Keratinocyte (primary cell): ENCODE measurements at regions not wholly inside any gene's neighbourhood (a gene's known extent, or its start where the extent isn't known, plus 50 kb on each side); places are given as distances from the start of the nearest gene placed in this dataset.

ENCODE experiments used
- DNase-seq: peaks from one replicate; pipeline ENCODE4 v3.0.0-alpha.2; 2011; ENCODE audit warnings: low read depth, missing footprints, low spot score
- FAIRE-seq: peaks from 2 replicates; lab custom pipeline; 2011; peaks lifted over from hg19 to GRCh38; lab: Jason Lieb, UNC
- H2AFZ ChIP-seq: 2 replicates; pipeline ENCODE4 v1.6.0; 2012; ENCODE audit warnings: low read length, control low read depth, inconsistent platforms; ENCODE audit not compliant: control insufficient read depth
- H3K27ac ChIP-seq: 2 replicates; pipeline ENCODE4 v1.5.1; 2011; ENCODE audit warnings: low read length; ENCODE audit not compliant: control insufficient read depth, insufficient read depth
- H3K27me3 ChIP-seq: 3 replicates; pipeline ENCODE4 v1.6.0; 2011; ENCODE audit warnings: low read length; ENCODE audit not compliant: control insufficient read depth, insufficient read depth; ENCODE audit errors: extremely low read depth
- H3K36me3 ChIP-seq, 2 experiments: 2 replicates in 1 of 2; 3 replicates in 1 of 2; pipeline ENCODE4 v1.5.1; 2011; ENCODE audit warnings: low read length in 2 of 2, mild to moderate bottlenecking in 1 of 2; ENCODE audit not compliant: control insufficient read depth in 2 of 2, insufficient read depth in 2 of 2; ENCODE audit errors: extremely low read depth in 1 of 2
- H3K4me1 ChIP-seq: 3 replicates; pipeline ENCODE4 v1.5.1; 2011; ENCODE audit warnings: low read length; ENCODE audit not compliant: control insufficient read depth, insufficient read depth; ENCODE audit errors: extremely low read depth
- H3K4me2 ChIP-seq: 3 replicates; pipeline ENCODE4 v1.6.0; 2011; ENCODE audit warnings: low read depth, low read length; ENCODE audit not compliant: control insufficient read depth, insufficient read depth; ENCODE audit errors: extremely low read depth
- H3K4me3 ChIP-seq, 3 experiments: fragments of 200-600 bp in 1 of 3; sonication (generic) in 1 of 3; 2 replicates in 2 of 3; 3 replicates in 1 of 3; pipeline ENCODE4 v1.5.1; 2011 to 2016; ENCODE audit warnings: low read length in 3 of 3, mild to moderate bottlenecking in 3 of 3, control low read depth in 2 of 3, inconsistent platforms in 1 of 3, low read depth in 1 of 3, mixed read lengths in 1 of 3, mixed run types in 1 of 3, moderate library complexity in 1 of 3; ENCODE audit not compliant: control insufficient read depth in 2 of 3, insufficient read depth in 2 of 3; ENCODE audit errors: extremely low read depth in 1 of 3
- H3K79me2 ChIP-seq: 2 replicates; pipeline ENCODE4 v1.6.0; 2012; ENCODE audit warnings: low read length; ENCODE audit not compliant: control insufficient read depth, insufficient read depth
- H3K9ac ChIP-seq: 3 replicates; pipeline ENCODE4 v1.6.0; 2011; ENCODE audit warnings: low read length; ENCODE audit not compliant: control insufficient read depth, insufficient read depth; ENCODE audit errors: extremely low read depth
- H3K9me1 ChIP-seq: 3 replicates; pipeline ENCODE4 v1.6.0; 2011; ENCODE audit warnings: low read length; ENCODE audit not compliant: control insufficient read depth, insufficient read depth; ENCODE audit errors: extremely low read depth
- H3K9me3 ChIP-seq: 2 replicates; pipeline ENCODE4 v1.5.1; 2012; ENCODE audit warnings: low read depth, low read length; ENCODE audit not compliant: control insufficient read depth
- H4K20me1 ChIP-seq: 3 replicates; pipeline ENCODE4 v1.6.0; 2011; ENCODE audit warnings: low read length; ENCODE audit not compliant: control insufficient read depth, insufficient read depth; ENCODE audit errors: extremely low read depth
- CTCF ChIP-seq, 3 experiments: IDR thresholded peaks in 1 of 3; conservative IDR thresholded peaks in 1 of 3; optimal IDR thresholded peaks in 1 of 3; 2 replicates in 2 of 3; 3 replicates in 1 of 3; pipeline versions ENCODE3 to v1.5.1; 2011; ENCODE audit warnings: low read length in 3 of 3, mild to moderate bottlenecking in 3 of 3, moderate library complexity in 2 of 3, control low read depth in 1 of 3, inconsistent platforms in 1 of 3; ENCODE audit not compliant: insufficient read depth in 2 of 3; ENCODE audit errors: extremely low read depth in 1 of 3
- EZH2 ChIP-seq: IDR thresholded peaks from one replicate; pipeline ENCODE4 v1.6.1; 2012; ENCODE audit warnings: inconsistent platforms, mild to moderate bottlenecking, low read length, moderate library complexity
- dilution Hi-C: fragments of 300-500 bp; cut with MboI; formaldehyde crosslinking; loops from one replicate; pipeline ENCODE4 v1.7.0; 2020; ENCODE audit warnings: low sequenced_read_pairs; ENCODE audit not compliant: extremely low pct_ligation_motif_present

GRCh38 chr3:81164806-81165205, 596.6 kb downstream of the GBE1 start:
- no peak for FAIRE-seq

GRCh38 chr3:81161851-81162250, 599.6 kb downstream of the GBE1 start:
- dilution Hi-C loops = no loop called here
- Histone ChIP-seq H3K79me2 (no peaks in the 10 kb centered on the region), H3K9me3 (no peaks in the 10 kb centered on the region), H4K20me1 (no peaks in the 10 kb centered on the region), H3K27me3 (no peaks in the 10 kb centered on the region), H3K36me3 (no peaks in the 10 kb centered on the region), H2AFZ (no peak overlapping the region), H3K27ac (no peak overlapping the region), H3K9ac (no peak overlapping the region), H3K4me1 (no peaks in the 10 kb centered on the region), H3K4me2 (no peak overlapping the region), H3K9me1 (no peaks in the 10 kb centered on the region), H3K4me3 (no peak overlapping the region)
- TF ChIP-seq CTCF (optimal IDR thresholded peaks at IDR 0.05 in 1 of 3, IDR thresholded peaks at IDR 0.05 in 1 of 3, conservative IDR thresholded peaks at IDR 0.05 in 1 of 3; ENCODE audit: extremely low read depth in 1 of 3, insufficient read depth in 2 of 3, low read length in 3 of 3) (no peak), EZH2 (no peak)
- FAIRE-seq (no peak), DNase-seq (no peak)

More at GRCh38 chr3:81164806-81165205, 596.6 kb downstream of the GBE1 start:
- Histone ChIP-seq H2AFZ (no peak overlapping the region), H3K27ac (no peak overlapping the region), H3K9me1 (no peaks in the 10 kb centered on the region), H3K4me3 (no peak overlapping the region), H3K9ac (no peak overlapping the region), H3K36me3 (no peaks in the 10 kb centered on the region), H3K27me3 (no peaks in the 10 kb centered on the region), H4K20me1 (no peaks in the 10 kb centered on the region), H3K9me3 (no peaks in the 10 kb centered on the region), H3K4me1 (no peaks in the 10 kb centered on the region), H3K4me2 (no peak overlapping the region), H3K79me2 (no peaks in the 10 kb centered on the region)
- dilution Hi-C loops = no loop called here
- no peak for TF ChIP-seq CTCF (optimal IDR thresholded peaks at IDR 0.05 in 1 of 3, IDR thresholded peaks at IDR 0.05 in 1 of 3, conservative IDR thresholded peaks at IDR 0.05 in 1 of 3; ENCODE audit: extremely low read depth in 1 of 3, insufficient read depth in 2 of 3, low read length in 3 of 3)
- no peak for TF ChIP-seq EZH2
- no peak for DNase-seq
